Activated naive CD4-positive, alpha-beta T cell treated with anti-CD3 and anti-CD28 coated beads, Interleukin-2, amount 10 ng/mL, durations not matched to agents 7 days and 5 days (primary cell): ENCODE measurements at regions not wholly inside any gene's neighbourhood (a gene's known extent, or its start where the extent isn't known, plus 50 kb on each side); places are given as distances from the start of the nearest gene placed in this dataset.
"Not testable (repeated sequence)": the region's sequence is repeated elsewhere in the genome, so short reads cannot be mapped to it uniquely, and the experiment has no call there.

Experiments
- CTCF ChIA-PET: fragments of 350-600 bp; sonication (Branson Sonifier 250); formaldehyde crosslinking; loops from one replicate; lab custom pipeline; 2021; ENCODE audit warnings: antibody characterized with exemption; lab: Charles Lee
- DNase-seq: peaks from one replicate; pipeline ENCODE4 v3.0.0-alpha.2; 2020
- H3K27ac Mint-ChIP-seq: one replicate; pipeline ENCODE4 v1.8.0; 2021; ENCODE audit warnings: mild to moderate bottlenecking, moderate library complexity, mixed read lengths
- H3K27me3 Mint-ChIP-seq: one replicate; pipeline ENCODE4 v1.8.0; 2021; ENCODE audit warnings: mild to moderate bottlenecking, mixed read lengths
- H3K36me3 Mint-ChIP-seq: one replicate; pipeline ENCODE4 v1.8.0; 2021; ENCODE audit warnings: mixed read lengths
- H3K4me1 Mint-ChIP-seq: one replicate; pipeline ENCODE4 v1.8.0; 2021; ENCODE audit warnings: mixed read lengths
- H3K4me3 Mint-ChIP-seq: one replicate; pipeline ENCODE4 v1.8.0; 2021; ENCODE audit warnings: mild to moderate bottlenecking, moderate library complexity, mixed read lengths
- H3K9me3 Mint-ChIP-seq: one replicate; pipeline ENCODE4 v1.8.0; 2021; ENCODE audit warnings: mixed read lengths

DNA sequence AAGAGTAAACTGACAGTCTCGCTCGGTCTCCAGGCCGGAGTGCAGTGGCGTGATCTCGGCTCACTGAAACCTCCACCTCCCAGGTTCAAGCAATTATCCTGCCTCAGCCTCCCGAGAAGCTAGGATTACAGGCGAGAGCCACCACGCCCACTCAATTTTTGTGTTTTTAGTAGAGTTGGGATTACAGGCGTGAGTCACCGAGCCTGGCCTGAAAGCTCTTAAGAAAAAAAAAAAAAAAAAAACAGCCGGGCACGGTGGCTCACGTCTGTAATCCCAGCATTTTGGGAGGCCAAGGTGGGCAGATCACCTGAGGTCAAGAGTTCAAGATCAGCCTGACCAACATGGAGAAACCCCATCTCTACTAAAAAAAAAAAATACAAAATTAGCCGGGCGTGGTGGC is 55.3 kb upstream of the THOC2 start:
- not testable (repeated sequence) for DNase-seq, H3K27ac Mint-ChIP-seq, H3K9me3 Mint-ChIP-seq, H3K4me3 Mint-ChIP-seq, H3K27me3 Mint-ChIP-seq, H3K4me1 Mint-ChIP-seq, H3K36me3 Mint-ChIP-seq
- CTCF ChIA-PET = interaction anchor here (1.4 to 2.0 kb wide), 2 partner anchors 10 to 45 kb away, joined by 4 to 7 read pairs; no protein-coding TSS in a partner anchor

GRCh38 chrX:123788744-123789143 is 55.9 kb upstream of the THOC2 start:
- Mint-ChIP-seq H3K4me3 (no peak overlapping the region), H3K4me1 (no peaks in the 10 kb centered on the region), H3K27ac (no peak overlapping the region), H3K27me3 (peaks cover 8% of the 10 kb centered on the region), H3K9me3 (no peaks in the 10 kb centered on the region), H3K36me3 (no peaks in the 10 kb centered on the region)
- CTCF ChIA-PET = interaction anchor here (1.4 to 2.0 kb wide), 2 partner anchors 11 to 45 kb away, joined by 4 to 7 read pairs; no protein-coding TSS in a partner anchor
- no peak for DNase-seq

- H3K27ac Mint-ChIP-seq = no peak overlapping the region
- CTCF ChIA-PET = no interaction called here
- H3K27me3 Mint-ChIP-seq = no peaks in the 10 kb centered on the region
- H3K4me3 Mint-ChIP-seq = no peak overlapping the region
- H3K4me1 Mint-ChIP-seq = no peaks in the 10 kb centered on the region
- no peaks in the 10 kb centered on the region for H3K36me3 Mint-ChIP-seq
- no peak for DNase-seq
- H3K9me3 Mint-ChIP-seq = no peaks in the 10 kb centered on the region
Measured at GRCh38 chrX:123797543-123798447, 62.1 kb upstream of the XIAP start.

- H3K27ac Mint-ChIP-seq, CTCF ChIA-PET, H3K27me3 Mint-ChIP-seq, H3K4me1 Mint-ChIP-seq, DNase-seq, H3K36me3 Mint-ChIP-seq, H3K9me3 Mint-ChIP-seq, H3K4me3 Mint-ChIP-seq: not testable (repeated sequence)
Measured at GRCh38 chrX:123798706-123799430, 61.0 kb upstream of the XIAP start.

DNA sequence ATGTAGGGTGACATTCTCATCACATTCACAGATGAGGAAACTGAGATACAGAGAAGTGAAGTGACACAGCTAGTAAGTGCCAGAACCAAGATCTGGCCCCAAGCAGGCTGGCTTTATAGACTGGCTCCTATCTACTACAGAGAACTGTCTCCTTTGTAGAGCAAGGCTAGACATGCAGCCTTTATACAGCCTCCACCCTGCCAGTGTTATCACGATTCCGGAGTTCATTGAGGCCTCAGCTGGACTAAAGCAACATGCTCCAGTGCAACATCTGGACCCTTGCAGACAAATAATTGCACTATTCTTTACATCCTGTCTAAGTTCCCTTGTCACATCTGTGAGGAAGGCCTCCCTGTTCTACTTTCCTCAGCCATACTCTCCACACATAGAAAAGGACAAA is 58.0 kb upstream of the XIAP start:
- no peaks in the 10 kb centered on the region for H3K27me3 Mint-ChIP-seq
- no peak overlapping the region for H3K4me3 Mint-ChIP-seq
- CTCF ChIA-PET = interaction anchor here (0.9 to 1.1 kb wide), 2 partner anchors 24 to 31 kb away, joined by 3 read pairs; no protein-coding TSS in a partner anchor
- no peaks in the 10 kb centered on the region for H3K36me3 Mint-ChIP-seq
- DNase-seq = no peak
- peaks cover 8% of the 10 kb centered on the region for H3K4me1 Mint-ChIP-seq
- H3K27ac Mint-ChIP-seq = no peak overlapping the region
- no peaks in the 10 kb centered on the region for H3K9me3 Mint-ChIP-seq

DNA sequence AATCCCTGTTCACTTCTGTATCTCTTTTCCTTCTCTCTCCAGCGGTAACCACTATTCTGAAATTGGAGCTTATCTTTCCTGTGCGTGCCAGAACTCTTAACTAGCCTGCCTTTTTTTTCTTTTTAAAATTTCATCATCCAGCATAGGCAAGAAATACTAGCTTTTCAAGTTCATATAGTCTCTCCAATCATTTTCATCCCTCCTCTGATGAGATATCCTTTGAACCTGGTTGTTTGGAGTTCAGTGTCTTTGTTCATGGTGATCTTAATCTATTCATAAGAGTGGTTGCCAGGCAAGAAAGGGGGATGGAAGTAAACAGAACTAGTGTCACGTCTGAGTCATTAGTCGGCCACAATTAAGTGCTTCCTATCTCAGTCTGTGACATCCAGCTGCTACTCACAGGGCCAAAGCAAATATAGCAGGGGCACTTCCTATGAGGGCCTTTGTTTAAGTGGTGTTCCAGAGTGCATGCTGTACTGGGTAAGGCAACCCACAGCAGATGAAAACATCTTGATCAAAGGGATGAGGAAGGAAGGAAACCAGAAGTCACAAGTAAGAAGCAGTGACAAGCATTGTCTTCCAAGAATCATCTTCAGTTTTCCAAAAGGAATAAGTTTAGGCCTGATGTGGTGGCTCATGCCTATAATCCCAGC is 56.4 kb upstream of the XIAP start:
- Mint-ChIP-seq H3K36me3 (no peaks in the 10 kb centered on the region), H3K27me3 (no peaks in the 10 kb centered on the region), H3K27ac (peak overlapping the region; percentile 33), H3K4me1 (peaks cover 8% of the 10 kb centered on the region), H3K4me3 (no peak overlapping the region), H3K9me3 (no peaks in the 10 kb centered on the region)
- DNase-seq = peak; percentile 29
- CTCF ChIA-PET = no interaction called here

DNA sequence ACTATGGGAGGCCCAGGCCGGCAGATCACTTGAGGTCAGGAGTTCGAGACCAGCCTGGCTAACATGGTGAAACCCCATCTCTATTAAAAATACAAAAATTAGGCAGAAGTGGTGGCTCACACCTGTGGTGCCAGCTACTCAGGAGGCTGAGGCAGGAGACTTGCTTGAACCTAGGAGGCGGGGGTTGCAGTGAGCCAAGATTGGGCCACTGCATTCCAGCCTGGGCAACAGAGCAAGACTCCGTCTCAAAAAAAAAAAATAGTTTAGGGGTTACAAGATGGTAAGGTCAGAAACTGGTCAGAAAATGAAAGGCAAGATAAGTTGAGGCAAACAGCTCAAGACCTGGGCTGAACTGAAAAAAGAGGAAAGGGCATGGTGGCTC is 55.9 kb upstream of the XIAP start:
- DNase-seq, H3K4me1 Mint-ChIP-seq, CTCF ChIA-PET, H3K36me3 Mint-ChIP-seq, H3K9me3 Mint-ChIP-seq, H3K4me3 Mint-ChIP-seq, H3K27me3 Mint-ChIP-seq: not testable (repeated sequence)
- peak overlapping the region; percentile 33 for H3K27ac Mint-ChIP-seq

GRCh38 chrX:123807835-123808416 is 51.9 kb upstream of the XIAP start:
- H3K4me1 Mint-ChIP-seq = peaks cover 8% of the 10 kb centered on the region
- no peaks in the 10 kb centered on the region for H3K27me3 Mint-ChIP-seq
- H3K9me3 Mint-ChIP-seq = no peaks in the 10 kb centered on the region
- no peak for DNase-seq
- no peak overlapping the region for H3K27ac Mint-ChIP-seq
- no peak overlapping the region for H3K4me3 Mint-ChIP-seq
- CTCF ChIA-PET = interaction anchor here (0.8 kb wide), 1 partner anchor 1322 kb away, joined by 3 read pairs; no protein-coding TSS in a partner anchor
- no peaks in the 10 kb centered on the region for H3K36me3 Mint-ChIP-seq

GRCh38 chrX:123809854-123810375 is 49.9 kb upstream of the XIAP start:
- CTCF ChIA-PET = no interaction called here
- H3K9me3 Mint-ChIP-seq = no peaks in the 10 kb centered on the region
- H3K27ac Mint-ChIP-seq = no peak overlapping the region
- no peak for DNase-seq
- no peaks in the 10 kb centered on the region for H3K4me1 Mint-ChIP-seq
- H3K36me3 Mint-ChIP-seq = no peaks in the 10 kb centered on the region
- no peak overlapping the region for H3K4me3 Mint-ChIP-seq
- no peaks in the 10 kb centered on the region for H3K27me3 Mint-ChIP-seq
